Immature natural killer cell (primary cell): ENCODE measurements at regions not wholly inside any gene's neighbourhood (a gene's known extent, or its start where the extent isn't known, plus 50 kb on each side); places are given as distances from the start of the nearest gene placed in this dataset.

Experiments
- DNase-seq, 3 donors: peaks; one replicate each; pipeline ENCODE4 v3.0.0; 2022; ENCODE audit warnings: mixed read lengths in 1 of 3
- H3K27ac Mint-ChIP-seq, 6 donors: one replicate each; pipeline ENCODE4 v1.8.0; 2020; ENCODE audit warnings: mixed read lengths in 6 of 6, mild to moderate bottlenecking in 5 of 6, inconsistent platforms in 4 of 6, moderate library complexity in 3 of 6
- H3K27me3 Mint-ChIP-seq, 3 donors: one replicate each; pipeline ENCODE4 v1.8.0; 2020 to 2021; ENCODE audit warnings: low read depth in 3 of 3, mild to moderate bottlenecking in 3 of 3, mixed read lengths in 3 of 3, moderate library complexity in 3 of 3, inconsistent platforms in 1 of 3
- H3K36me3 Mint-ChIP-seq, 3 donors: one replicate each; pipeline ENCODE4 v1.8.0; 2020; ENCODE audit warnings: mixed read lengths in 3 of 3, inconsistent platforms in 2 of 3, mild to moderate bottlenecking in 2 of 3
- H3K4me1 Mint-ChIP-seq, 2 donors: one replicate each; pipeline ENCODE4 v1.8.0; 2020; ENCODE audit warnings: inconsistent platforms in 2 of 2, mild to moderate bottlenecking in 2 of 2, mixed read lengths in 2 of 2, moderate library complexity in 1 of 2
- H3K4me3 Mint-ChIP-seq, 5 donors: one replicate each; pipeline ENCODE4 v1.8.0; 2020; ENCODE audit warnings: mild to moderate bottlenecking in 5 of 5, mixed read lengths in 5 of 5, inconsistent platforms in 3 of 5, moderate library complexity in 3 of 5
- H3K9me3 Mint-ChIP-seq, 6 donors: one replicate each; pipeline ENCODE4 v1.8.0; 2020; ENCODE audit warnings: mild to moderate bottlenecking in 6 of 6, mixed read lengths in 6 of 6, inconsistent platforms in 4 of 6, moderate library complexity in 3 of 6

- no peaks in the 10 kb centered on the region for H3K4me1 Mint-ChIP-seq
- H3K36me3 Mint-ChIP-seq = no peaks in the 10 kb centered on the region
- H3K9me3 Mint-ChIP-seq = peaks cover 0 to 16% (median 5%) of the 10 kb centered on the region in 6 donors
- no peak for DNase-seq
- no peak overlapping the region for H3K4me3 Mint-ChIP-seq
- peaks cover 0 to 4% (median 0%) of the 10 kb centered on the region in 3 donors for H3K27me3 Mint-ChIP-seq
- no peak overlapping the region for H3K27ac Mint-ChIP-seq
Observed at GRCh38 chr10:36808625-36809362, 316.6 kb upstream of the ANKRD30A start.

- H3K27me3 Mint-ChIP-seq = peaks cover 0 to 2% (median 0%) of the 10 kb centered on the region in 3 donors
- H3K27ac Mint-ChIP-seq = no peak overlapping the region
- peaks cover 0 to 14% (median 3%) of the 10 kb centered on the region in 6 donors for H3K9me3 Mint-ChIP-seq
- no peaks in the 10 kb centered on the region for H3K36me3 Mint-ChIP-seq
- H3K4me1 Mint-ChIP-seq = no peaks in the 10 kb centered on the region
- DNase-seq = no peak
- H3K4me3 Mint-ChIP-seq = no peak overlapping the region
Observed at GRCh38 chr10:36803229-36803628, 322.2 kb upstream of the ANKRD30A start.

GRCh38 chr10:36802490-36803153 lies 322.8 kb upstream of the ANKRD30A start:
- peaks cover 0 to 2% (median 0%) of the 10 kb centered on the region in 3 donors for H3K27me3 Mint-ChIP-seq
- no peak for DNase-seq
- H3K36me3 Mint-ChIP-seq = no peaks in the 10 kb centered on the region
- no peak overlapping the region for H3K4me3 Mint-ChIP-seq
- H3K9me3 Mint-ChIP-seq = peaks cover 0 to 17% (median 3%) of the 10 kb centered on the region in 6 donors
- H3K27ac Mint-ChIP-seq = no peak overlapping the region
- H3K4me1 Mint-ChIP-seq = no peaks in the 10 kb centered on the region

GRCh38 chr10:36801660-36802059 lies 323.7 kb upstream of the ANKRD30A start:
- no peak overlapping the region for H3K4me3 Mint-ChIP-seq
- no peak for DNase-seq
- no peak overlapping the region for H3K27ac Mint-ChIP-seq
- no peaks in the 10 kb centered on the region for H3K4me1 Mint-ChIP-seq
- peaks cover 0 to 17% (median 3%) of the 10 kb centered on the region in 6 donors for H3K9me3 Mint-ChIP-seq
- no peaks in the 10 kb centered on the region for H3K36me3 Mint-ChIP-seq
- H3K27me3 Mint-ChIP-seq = peaks cover 0 to 2% (median 0%) of the 10 kb centered on the region in 3 donors

GRCh38 chr10:36794981-36795380 lies 330.4 kb upstream of the ANKRD30A start:
- DNase-seq = no peak
- Mint-ChIP-seq H3K27ac (no peak overlapping the region), H3K4me3 (no peak overlapping the region), H3K9me3 (peaks cover 0 to 12% (median 7%) of the 10 kb centered on the region in 6 donors), H3K27me3 (peaks cover 0 to 4% (median 0%) of the 10 kb centered on the region in 3 donors), H3K4me1 (no peaks in the 10 kb centered on the region), H3K36me3 (no peaks in the 10 kb centered on the region)

- H3K4me3 Mint-ChIP-seq = no peak overlapping the region
- H3K4me1 Mint-ChIP-seq = no peaks in the 10 kb centered on the region
- H3K27ac Mint-ChIP-seq = no peak overlapping the region
- H3K36me3 Mint-ChIP-seq = no peaks in the 10 kb centered on the region
- DNase-seq = no peak
- peaks cover 0 to 8% (median 2%) of the 10 kb centered on the region in 6 donors for H3K9me3 Mint-ChIP-seq
- peaks cover 0 to 2% (median 0%) of the 10 kb centered on the region in 3 donors for H3K27me3 Mint-ChIP-seq
Observed at GRCh38 chr10:36789974-36790373, 335.4 kb upstream of the ANKRD30A start.

GRCh38 chr10:36788152-36788551 lies 337.2 kb upstream of the ANKRD30A start:
- Mint-ChIP-seq H3K9me3 (peaks cover 0 to 5% (median 5%) of the 10 kb centered on the region in 6 donors), H3K4me1 (no peaks in the 10 kb centered on the region), H3K36me3 (no peaks in the 10 kb centered on the region), H3K4me3 (no peak overlapping the region), H3K27ac (no peak overlapping the region), H3K27me3 (peaks cover 0 to 2% (median 0%) of the 10 kb centered on the region in 3 donors)
- no peak for DNase-seq

- Mint-ChIP-seq H3K9me3 (peaks cover 0 to 5% (median 0%) of the 10 kb centered on the region in 6 donors), H3K27ac (no peak overlapping the region), H3K27me3 (peaks cover 0 to 3% (median 0%) of the 10 kb centered on the region in 3 donors), H3K36me3 (no peaks in the 10 kb centered on the region), H3K4me3 (no peak overlapping the region), H3K4me1 (no peaks in the 10 kb centered on the region)
- DNase-seq = no peak
Observed at GRCh38 chr10:36783400-36783799, 342.0 kb upstream of the ANKRD30A start.

GRCh38 chr10:36781570-36781969 lies 343.8 kb upstream of the ANKRD30A start:
- H3K4me1 Mint-ChIP-seq = no peaks in the 10 kb centered on the region
- DNase-seq = no peak
- no peak overlapping the region for H3K27ac Mint-ChIP-seq
- no peak overlapping the region for H3K4me3 Mint-ChIP-seq
- peaks cover 0 to 3% (median 0%) of the 10 kb centered on the region in 3 donors for H3K27me3 Mint-ChIP-seq
- H3K36me3 Mint-ChIP-seq = no peaks in the 10 kb centered on the region
- peaks cover 0 to 5% (median 0%) of the 10 kb centered on the region in 6 donors for H3K9me3 Mint-ChIP-seq

- peaks cover 0 to 3% (median 0%) of the 10 kb centered on the region in 3 donors for H3K27me3 Mint-ChIP-seq
- no peak overlapping the region for H3K27ac Mint-ChIP-seq
- no peaks in the 10 kb centered on the region for H3K4me1 Mint-ChIP-seq
- no peak overlapping the region for H3K4me3 Mint-ChIP-seq
- DNase-seq = no peak
- H3K9me3 Mint-ChIP-seq = peaks cover 0 to 5% (median 0%) of the 10 kb centered on the region in 6 donors
- H3K36me3 Mint-ChIP-seq = no peaks in the 10 kb centered on the region
Observed at GRCh38 chr10:36780158-36780557, 345.2 kb upstream of the ANKRD30A start.

GRCh38 chr10:36779238-36779846 lies 346.1 kb upstream of the ANKRD30A start:
- DNase-seq = no peak
- Mint-ChIP-seq H3K36me3 (no peaks in the 10 kb centered on the region), H3K9me3 (peaks cover 0 to 4% (median under 1%) of the 10 kb centered on the region in 6 donors), H3K4me1 (no peaks in the 10 kb centered on the region), H3K27me3 (peaks cover 0 to 3% (median 0%) of the 10 kb centered on the region in 3 donors), H3K4me3 (no peak overlapping the region), H3K27ac (no peak overlapping the region)

GRCh38 chr10:36778651-36779050 lies 346.7 kb upstream of the ANKRD30A start:
- Mint-ChIP-seq H3K4me1 (no peaks in the 10 kb centered on the region), H3K27me3 (peaks cover 0 to 3% (median 0%) of the 10 kb centered on the region in 3 donors), H3K4me3 (no peak overlapping the region), H3K36me3 (no peaks in the 10 kb centered on the region), H3K27ac (no peak overlapping the region), H3K9me3 (peaks cover 0 to 4% (median 0%) of the 10 kb centered on the region in 6 donors)
- DNase-seq = no peak

GRCh38 chr10:36773652-36774051 lies 351.7 kb upstream of the ANKRD30A start:
- Mint-ChIP-seq H3K4me3 (no peak overlapping the region), H3K27ac (no peak overlapping the region), H3K9me3 (peaks cover 0 to 7% (median 1%) of the 10 kb centered on the region in 6 donors), H3K36me3 (no peaks in the 10 kb centered on the region), H3K27me3 (no peaks in the 10 kb centered on the region), H3K4me1 (no peaks in the 10 kb centered on the region)
- DNase-seq = no peak

GRCh38 chr10:36771725-36772124 lies 353.7 kb upstream of the ANKRD30A start:
- no peak for DNase-seq
- Mint-ChIP-seq H3K27me3 (no peaks in the 10 kb centered on the region), H3K36me3 (no peaks in the 10 kb centered on the region), H3K9me3 (peaks cover 0 to 7% (median under 1%) of the 10 kb centered on the region in 6 donors), H3K4me1 (no peaks in the 10 kb centered on the region), H3K27ac (no peak overlapping the region), H3K4me3 (no peak overlapping the region)
